ENCODE measurements at regions not wholly inside any gene's neighbourhood (a gene's known extent, or its start where the extent isn't known, plus 50 kb on each side); places are given as distances from the start of the nearest gene placed in this dataset.
"Not testable (repeated sequence)": the region's sequence is repeated elsewhere in the genome, so short reads cannot be mapped to it uniquely, and the experiment has no call there.

- DNase-seq, result no peak
Observed at GRCh38 chr2:195270466-195271039, 386.5 kb upstream of the SLC39A10 start.

- no peak for DNase-seq
Observed at GRCh38 chr2:195269220-195269619, 387.8 kb upstream of the SLC39A10 start.

- no peak for DNase-seq
Observed at GRCh38 chr2:195257979-195258378, 399.0 kb upstream of the SLC39A10 start.

- DNase-seq, result no peak
Observed at GRCh38 chr2:195252018-195252417, 405.0 kb upstream of the SLC39A10 start.

GRCh38 chr2:195251214-195251613 lies 405.8 kb upstream of the SLC39A10 start:
- DNase-seq, result no peak

GRCh38 chr2:195238826-195239225 lies 418.2 kb upstream of the SLC39A10 start:
- no peak for DNase-seq

- DNase-seq, result no peak
Observed at GRCh38 chr2:195238379-195238778, 418.6 kb upstream of the SLC39A10 start.

GRCh38 chr2:195228547-195228946 lies 428.5 kb upstream of the SLC39A10 start:
- DNase-seq, result not testable (repeated sequence)

GRCh38 chr2:195214072-195214471 lies 443.0 kb upstream of the SLC39A10 start:
- DNase-seq, result no peak

- no peak for DNase-seq
Observed at GRCh38 chr2:195212586-195212985, 444.4 kb upstream of the SLC39A10 start.

- DNase-seq, result no peak
Observed at GRCh38 chr2:195202163-195202845, 454.7 kb upstream of the SLC39A10 start.

GRCh38 chr2:195199864-195200263 lies 457.2 kb upstream of the SLC39A10 start:
- no peak for DNase-seq

- DNase-seq, result no peak
Observed at GRCh38 chr2:195181059-195181705, 475.8 kb upstream of the SLC39A10 start.

GRCh38 chr2:195168369-195168768 lies 488.7 kb upstream of the SLC39A10 start:
- no peak for DNase-seq

GRCh38 chr2:195164930-195165329 lies 492.1 kb upstream of the SLC39A10 start:
- DNase-seq, result no peak

GRCh38 chr2:195162918-195163317 lies 494.1 kb upstream of the SLC39A10 start:
- DNase-seq, result no peak

GRCh38 chr2:195162194-195162593 lies 494.8 kb upstream of the SLC39A10 start:
- no peak for DNase-seq

- no peak for DNase-seq
Observed at GRCh38 chr2:195160963-195161362, 496.1 kb upstream of the SLC39A10 start.

GRCh38 chr2:195151711-195152110 lies 505.3 kb upstream of the SLC39A10 start:
- DNase-seq, result no peak

GRCh38 chr2:195150819-195151218 lies 506.2 kb upstream of the SLC39A10 start:
- no peak for DNase-seq

- DNase-seq, result no peak
Observed at GRCh38 chr2:195148004-195148403, 509.0 kb upstream of the SLC39A10 start.

GRCh38 chr2:195146761-195147541 lies 510.1 kb upstream of the SLC39A10 start:
- no peak for DNase-seq

GRCh38 chr2:195138435-195138834 lies 518.6 kb upstream of the SLC39A10 start:
- DNase-seq, result no peak

- not testable (repeated sequence) for DNase-seq
Observed at GRCh38 chr2:195125889-195126288, 531.1 kb upstream of the SLC39A10 start.
